Activated naive CD8-positive, alpha-beta T cell treated with anti-CD3 and anti-CD28 coated beads for 36 hours (primary cell): ENCODE measurements at regions not wholly inside any gene's neighbourhood (a gene's known extent, or its start where the extent isn't known, plus 50 kb on each side); places are given as distances from the start of the nearest gene placed in this dataset.

Source experiments
- DNase-seq: peaks from one replicate; pipeline ENCODE4 v3.0.0; 2021
- H3K27ac Mint-ChIP-seq: one replicate; pipeline ENCODE4 v1.8.0; 2022; ENCODE audit warnings: mild to moderate bottlenecking, moderate library complexity, mixed read lengths
- H3K27me3 Mint-ChIP-seq: one replicate; pipeline ENCODE4 v1.8.0; 2022; ENCODE audit warnings: mild to moderate bottlenecking, mixed read lengths
- H3K36me3 Mint-ChIP-seq: one replicate; pipeline ENCODE4 v1.8.0; 2021; ENCODE audit warnings: mild to moderate bottlenecking, mixed read lengths
- H3K4me1 Mint-ChIP-seq: one replicate; pipeline ENCODE4 v1.8.0; 2021; ENCODE audit warnings: mixed read lengths
- H3K4me3 Mint-ChIP-seq: one replicate; pipeline ENCODE4 v1.8.0; 2022; ENCODE audit warnings: mild to moderate bottlenecking, moderate library complexity, mixed read lengths
- H3K9me3 Mint-ChIP-seq: one replicate; pipeline ENCODE4 v1.8.0; 2022; ENCODE audit warnings: mixed read lengths

- Mint-ChIP-seq H3K27me3 (no peaks in the 10 kb centered on the region), H3K27ac (no peak overlapping the region), H3K4me1 (no peaks in the 10 kb centered on the region), H3K36me3 (no peaks in the 10 kb centered on the region), H3K4me3 (no peak overlapping the region), H3K9me3 (peaks cover 2% of the 10 kb centered on the region)
- DNase-seq, result no peak
Measured at GRCh38 chr10:36301139-36301538, 659.0 kb upstream of the FZD8 start.

GRCh38 chr10:36283827-36284226 is 641.7 kb upstream of the FZD8 start:
- Mint-ChIP-seq H3K4me1 (no peaks in the 10 kb centered on the region), H3K9me3 (peaks cover 24% of the 10 kb centered on the region), H3K4me3 (no peak overlapping the region), H3K27ac (no peak overlapping the region), H3K36me3 (no peaks in the 10 kb centered on the region), H3K27me3 (no peaks in the 10 kb centered on the region)
- DNase-seq, result no peak

- Mint-ChIP-seq H3K9me3 (peaks cover 16% of the 10 kb centered on the region), H3K27ac (no peak overlapping the region), H3K36me3 (no peaks in the 10 kb centered on the region), H3K4me3 (no peak overlapping the region), H3K27me3 (no peaks in the 10 kb centered on the region), H3K4me1 (no peaks in the 10 kb centered on the region)
- no peak for DNase-seq
Measured at GRCh38 chr10:36281831-36282331, 639.8 kb upstream of the FZD8 start.

GRCh38 chr10:36280890-36281499 is 638.9 kb upstream of the FZD8 start:
- Mint-ChIP-seq H3K9me3 (peaks cover 12% of the 10 kb centered on the region), H3K27ac (no peak overlapping the region), H3K27me3 (no peaks in the 10 kb centered on the region), H3K36me3 (no peaks in the 10 kb centered on the region), H3K4me3 (no peak overlapping the region), H3K4me1 (no peaks in the 10 kb centered on the region)
- no peak for DNase-seq

GRCh38 chr10:36280321-36280741 is 638.2 kb upstream of the FZD8 start:
- peaks cover 13% of the 10 kb centered on the region for H3K9me3 Mint-ChIP-seq
- H3K27me3 Mint-ChIP-seq, result no peaks in the 10 kb centered on the region
- H3K4me1 Mint-ChIP-seq, result no peaks in the 10 kb centered on the region
- H3K4me3 Mint-ChIP-seq, result no peak overlapping the region
- no peak overlapping the region for H3K27ac Mint-ChIP-seq
- H3K36me3 Mint-ChIP-seq, result no peaks in the 10 kb centered on the region
- DNase-seq, result no peak

- Mint-ChIP-seq H3K9me3 (peaks cover 12% of the 10 kb centered on the region), H3K27me3 (no peaks in the 10 kb centered on the region), H3K36me3 (no peaks in the 10 kb centered on the region), H3K4me3 (no peak overlapping the region), H3K27ac (no peak overlapping the region), H3K4me1 (no peaks in the 10 kb centered on the region)
- DNase-seq, result no peak
Measured at GRCh38 chr10:36278176-36278575, 636.1 kb upstream of the FZD8 start.

GRCh38 chr10:36277459-36277858 is 635.4 kb upstream of the FZD8 start:
- no peaks in the 10 kb centered on the region for H3K36me3 Mint-ChIP-seq
- H3K9me3 Mint-ChIP-seq, result peaks cover 12% of the 10 kb centered on the region
- DNase-seq, result no peak
- H3K4me3 Mint-ChIP-seq, result no peak overlapping the region
- no peaks in the 10 kb centered on the region for H3K27me3 Mint-ChIP-seq
- H3K4me1 Mint-ChIP-seq, result no peaks in the 10 kb centered on the region
- no peak overlapping the region for H3K27ac Mint-ChIP-seq

- no peak overlapping the region for H3K27ac Mint-ChIP-seq
- H3K4me3 Mint-ChIP-seq, result no peak overlapping the region
- no peaks in the 10 kb centered on the region for H3K27me3 Mint-ChIP-seq
- H3K9me3 Mint-ChIP-seq, result peaks cover 12% of the 10 kb centered on the region
- no peaks in the 10 kb centered on the region for H3K4me1 Mint-ChIP-seq
- DNase-seq, result no peak
- no peaks in the 10 kb centered on the region for H3K36me3 Mint-ChIP-seq
Measured at GRCh38 chr10:36271627-36272340, 629.7 kb upstream of the FZD8 start.

- H3K36me3 Mint-ChIP-seq, result no peaks in the 10 kb centered on the region
- DNase-seq, result no peak
- H3K9me3 Mint-ChIP-seq, result peaks cover 4% of the 10 kb centered on the region
- no peaks in the 10 kb centered on the region for H3K4me1 Mint-ChIP-seq
- H3K27me3 Mint-ChIP-seq, result no peaks in the 10 kb centered on the region
- no peak overlapping the region for H3K4me3 Mint-ChIP-seq
- H3K27ac Mint-ChIP-seq, result no peak overlapping the region
Measured at GRCh38 chr10:36269222-36269621, 627.1 kb upstream of the FZD8 start.

- Mint-ChIP-seq H3K4me1 (no peaks in the 10 kb centered on the region), H3K27ac (no peak overlapping the region), H3K36me3 (no peaks in the 10 kb centered on the region), H3K9me3 (peaks cover 3% of the 10 kb centered on the region), H3K27me3 (no peaks in the 10 kb centered on the region), H3K4me3 (no peak overlapping the region)
- no peak for DNase-seq
Measured at GRCh38 chr10:36266923-36267322, 624.8 kb upstream of the FZD8 start.

GRCh38 chr10:36265741-36266140 is 623.6 kb upstream of the FZD8 start:
- Mint-ChIP-seq H3K27me3 (no peaks in the 10 kb centered on the region), H3K27ac (no peak overlapping the region), H3K36me3 (no peaks in the 10 kb centered on the region), H3K9me3 (peaks cover 3% of the 10 kb centered on the region), H3K4me1 (no peaks in the 10 kb centered on the region), H3K4me3 (no peak overlapping the region)
- no peak for DNase-seq

GRCh38 chr10:36263871-36264270 is 621.8 kb upstream of the FZD8 start:
- Mint-ChIP-seq H3K9me3 (peaks cover 6% of the 10 kb centered on the region), H3K27me3 (no peaks in the 10 kb centered on the region), H3K4me3 (no peak overlapping the region), H3K36me3 (no peaks in the 10 kb centered on the region), H3K27ac (no peak overlapping the region), H3K4me1 (no peaks in the 10 kb centered on the region)
- no peak for DNase-seq

- Mint-ChIP-seq H3K36me3 (no peaks in the 10 kb centered on the region), H3K9me3 (peaks cover 3% of the 10 kb centered on the region), H3K27me3 (no peaks in the 10 kb centered on the region), H3K4me3 (no peak overlapping the region), H3K4me1 (no peaks in the 10 kb centered on the region), H3K27ac (no peak overlapping the region)
- no peak for DNase-seq
Measured at GRCh38 chr10:36256948-36257356, 614.9 kb upstream of the FZD8 start.

GRCh38 chr10:36256166-36256565 is 614.1 kb upstream of the FZD8 start:
- H3K27me3 Mint-ChIP-seq, result no peaks in the 10 kb centered on the region
- peaks cover 3% of the 10 kb centered on the region for H3K9me3 Mint-ChIP-seq
- DNase-seq, result no peak
- no peak overlapping the region for H3K27ac Mint-ChIP-seq
- no peaks in the 10 kb centered on the region for H3K4me1 Mint-ChIP-seq
- H3K36me3 Mint-ChIP-seq, result no peaks in the 10 kb centered on the region
- H3K4me3 Mint-ChIP-seq, result no peak overlapping the region

- H3K4me3 Mint-ChIP-seq, result no peak overlapping the region
- no peak for DNase-seq
- H3K36me3 Mint-ChIP-seq, result no peaks in the 10 kb centered on the region
- H3K27me3 Mint-ChIP-seq, result no peaks in the 10 kb centered on the region
- H3K27ac Mint-ChIP-seq, result no peak overlapping the region
- H3K4me1 Mint-ChIP-seq, result no peaks in the 10 kb centered on the region
- no peaks in the 10 kb centered on the region for H3K9me3 Mint-ChIP-seq
Measured at GRCh38 chr10:36254199-36254598, 612.1 kb upstream of the FZD8 start.

GRCh38 chr10:36253731-36254130 is 611.6 kb upstream of the FZD8 start:
- Mint-ChIP-seq H3K4me3 (no peak overlapping the region), H3K9me3 (no peaks in the 10 kb centered on the region), H3K36me3 (no peaks in the 10 kb centered on the region), H3K27ac (no peak overlapping the region), H3K27me3 (no peaks in the 10 kb centered on the region), H3K4me1 (no peaks in the 10 kb centered on the region)
- DNase-seq, result no peak
